COLO829 (cell line): ENCODE measurements at regions not wholly inside any gene's neighbourhood (a gene's known extent, or its start where the extent isn't known, plus 50 kb on each side); places are given as distances from the start of the nearest gene placed in this dataset.
A peak's percentile ranks its signal among the peaks of the same experiment; 100 is the strongest.
"Not testable (repeated sequence)": the region's sequence is repeated elsewhere in the genome, so short reads cannot be mapped to it uniquely, and the experiment has no call there.

Source experiments
- DNase-seq: peaks from one replicate; pipeline ENCODE4 v3.0.0; 2012; ENCODE audit warnings: low spot score

DNA sequence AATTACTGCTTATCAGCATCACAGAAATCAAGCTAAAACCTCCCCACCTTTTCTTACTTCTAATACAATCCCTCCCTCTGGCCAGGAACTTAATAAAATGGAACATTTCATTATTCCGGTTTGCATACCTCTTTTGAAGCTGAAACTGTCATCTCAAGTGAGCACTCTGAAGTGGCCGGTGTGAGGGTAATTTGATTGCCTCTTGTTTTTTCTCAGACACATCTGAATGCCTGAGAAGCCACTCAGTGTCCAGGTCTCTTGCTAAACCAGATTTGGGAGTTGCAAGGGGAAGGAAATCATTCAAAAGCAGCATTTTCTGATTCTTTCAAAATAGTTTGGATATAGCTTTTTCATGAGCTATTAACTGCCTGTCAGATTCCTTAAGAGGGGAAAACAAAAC is 190.3 kb downstream of the C1D start:
- DNase-seq = no peak

DNA sequence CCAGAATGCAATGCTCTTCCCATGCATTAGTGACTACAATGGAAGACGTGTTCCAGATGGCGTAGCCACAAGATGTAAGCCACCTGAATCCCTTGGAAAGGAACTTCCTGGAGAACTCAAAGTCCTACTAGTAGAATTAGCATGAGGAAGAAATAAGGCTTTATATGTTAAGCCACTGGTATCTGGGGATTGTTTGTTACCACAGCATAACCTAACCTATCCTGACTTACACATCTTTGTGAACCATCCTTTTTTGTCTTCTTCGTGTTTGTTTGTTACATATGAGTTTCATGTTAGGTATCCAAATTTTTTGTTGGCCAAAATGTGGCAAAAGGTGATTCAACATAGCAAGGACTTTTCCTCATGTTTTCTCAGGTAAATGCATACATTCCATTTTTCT is 188.9 kb downstream of the C1D start:
- no peak for DNase-seq

DNA sequence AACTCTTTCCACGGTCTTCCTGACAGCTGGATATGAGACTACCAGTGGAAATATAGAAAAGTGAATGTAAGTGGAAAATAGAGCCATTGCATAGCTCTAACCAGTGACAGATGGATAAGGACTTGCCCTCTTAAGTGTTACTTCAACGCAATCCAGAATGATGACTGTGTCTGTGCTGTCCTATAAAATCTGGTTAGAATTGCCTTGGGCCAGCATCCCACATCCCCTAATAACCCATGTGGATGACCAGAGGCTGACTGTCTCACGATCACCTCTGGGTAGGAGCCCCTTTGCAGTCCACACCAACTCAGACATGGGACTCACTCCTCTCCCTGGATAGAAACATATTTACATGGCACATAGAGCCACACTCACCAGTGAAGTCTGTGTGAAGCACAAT is 186.6 kb downstream of the C1D start:
- DNase-seq = no peak

GRCh38 chr2:67877301-67877700 is 185.5 kb downstream of the C1D start:
- DNase-seq = no peak

GRCh38 chr2:67878743-67879142 is 184.1 kb downstream of the C1D start:
- DNase-seq = no peak

- peak; percentile 8 for DNase-seq
Observed at GRCh38 chr2:67879586-67880290, 183.1 kb downstream of the C1D start.

DNA sequence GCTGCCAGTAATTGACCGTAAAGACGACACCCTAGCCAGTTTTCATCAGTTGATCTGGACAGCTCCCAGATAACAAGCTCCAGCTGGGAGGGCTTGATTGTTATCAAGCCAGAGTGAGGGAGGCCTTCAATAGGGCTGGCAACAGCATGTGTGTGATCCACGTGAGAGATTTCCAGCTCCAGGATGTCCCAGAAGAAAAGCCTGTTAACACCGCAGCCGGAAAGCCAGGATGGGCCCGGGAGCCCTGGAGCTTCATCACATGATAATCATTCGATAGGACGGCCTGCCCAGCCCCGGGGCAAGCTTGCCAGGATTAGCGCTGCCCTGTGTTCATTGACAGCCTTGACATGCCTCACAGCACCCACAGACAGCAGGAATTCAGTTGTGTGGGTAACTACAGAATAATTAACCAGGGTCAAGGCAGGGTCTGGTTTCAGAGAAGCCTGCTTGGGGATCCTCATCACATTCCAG is 182.5 kb downstream of the C1D start:
- DNase-seq = peak; percentile 77

DNA sequence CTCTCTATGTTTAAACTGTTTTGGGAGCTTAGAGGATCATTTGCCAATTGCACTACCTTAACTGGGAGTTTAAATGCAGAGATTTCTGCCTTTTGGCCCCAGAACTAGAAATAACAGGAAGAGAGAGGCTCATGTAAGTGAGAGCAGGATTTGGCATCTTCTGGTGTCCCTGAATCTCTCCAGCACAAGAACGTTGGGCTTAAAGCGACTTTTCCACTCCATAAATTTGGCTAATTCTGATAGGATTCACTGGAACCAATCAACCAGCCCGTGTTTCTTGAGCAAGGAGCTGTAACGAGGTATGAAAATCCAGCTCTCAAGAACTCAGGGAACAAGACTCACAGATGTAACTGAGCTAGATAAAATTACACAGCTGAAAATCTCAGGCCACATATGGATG is 181.0 kb downstream of the C1D start:
- no peak for DNase-seq

GRCh38 chr2:67883316-67884087 is 179.3 kb downstream of the C1D start:
- DNase-seq = no peak

- no peak for DNase-seq
Observed at GRCh38 chr2:67888351-67889005, 174.3 kb downstream of the C1D start.

DNA sequence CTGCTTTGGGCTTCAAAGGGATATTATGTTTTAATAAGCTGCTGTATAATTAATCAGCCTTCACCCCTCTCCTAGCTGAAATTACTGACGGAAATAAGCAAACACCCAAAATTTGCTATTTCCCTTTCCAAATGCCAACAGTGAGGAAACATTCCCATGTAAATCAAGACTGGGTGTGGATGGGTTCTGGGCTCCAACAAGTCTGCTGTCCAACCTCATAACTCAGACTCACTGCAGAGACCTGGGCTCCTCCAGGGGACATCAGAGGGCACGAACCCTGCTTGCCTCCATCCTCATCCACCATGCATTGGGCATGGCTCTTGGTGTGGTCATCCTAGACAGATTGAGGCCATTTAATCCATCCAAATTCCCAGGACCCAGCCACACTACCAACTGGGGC is 173.7 kb downstream of the C1D start:
- DNase-seq = no peak

GRCh38 chr2:67891642-67892041 is 171.2 kb downstream of the C1D start:
- DNase-seq = no peak

GRCh38 chr2:67892339-67892846 is 170.4 kb downstream of the C1D start:
- DNase-seq = no peak

- no peak for DNase-seq
Observed at GRCh38 chr2:67895227-67895941, 167.4 kb downstream of the C1D start.

- DNase-seq = no peak
Observed at GRCh38 chr2:67896076-67896475, 166.7 kb downstream of the C1D start.

GRCh38 chr2:67896476-67896875 is 166.3 kb downstream of the C1D start:
- no peak for DNase-seq

GRCh38 chr2:67898595-67898994 is 164.2 kb downstream of the C1D start:
- DNase-seq = no peak

DNA sequence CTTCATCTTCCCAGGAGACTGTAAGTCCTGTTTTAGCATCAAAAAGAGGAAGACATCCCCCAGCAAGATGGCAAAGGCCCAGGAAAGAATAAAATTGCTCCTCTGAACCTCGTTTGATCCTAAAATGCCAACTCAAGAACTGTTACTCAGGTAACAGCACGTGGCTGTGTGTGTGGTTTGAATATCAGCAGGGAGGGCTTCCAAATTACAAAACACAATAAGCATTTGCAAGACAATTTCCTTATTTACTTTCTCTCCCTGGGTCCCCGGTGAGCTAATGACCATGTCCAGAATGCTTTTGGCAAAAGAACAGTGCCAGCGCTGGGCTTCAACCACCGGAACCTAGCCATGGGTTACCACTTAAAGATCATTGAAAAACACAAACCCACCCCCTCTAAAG is 163.6 kb downstream of the C1D start:
- DNase-seq = no peak

- DNase-seq = no peak
Observed at GRCh38 chr2:67900826-67901225, 162.0 kb downstream of the C1D start.

- DNase-seq = no peak
Observed at GRCh38 chr2:67904566-67904965, 158.2 kb downstream of the C1D start.

DNA sequence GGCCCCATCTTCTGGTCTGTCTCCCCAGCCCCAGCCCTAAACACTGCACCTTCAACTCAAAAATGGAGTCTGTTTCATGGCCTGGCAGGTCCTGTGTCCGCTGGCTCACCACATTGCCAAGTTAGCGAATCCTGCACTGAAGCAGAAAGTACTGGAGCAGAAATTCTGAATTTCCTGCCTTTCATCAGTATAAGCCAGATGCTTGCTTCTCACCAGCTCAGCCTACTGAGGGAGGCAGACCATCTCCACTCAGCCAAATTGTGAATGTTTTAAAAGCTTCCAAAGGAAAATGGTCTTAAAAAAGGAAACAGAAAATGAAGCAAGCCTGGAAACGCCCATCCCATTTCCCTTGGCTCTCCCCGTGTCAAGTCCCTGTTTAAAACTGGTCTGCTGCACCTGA is 157.8 kb downstream of the C1D start:
- no peak for DNase-seq

- DNase-seq = not testable (repeated sequence)
Observed at GRCh38 chr2:67906547-67906946, 156.3 kb downstream of the C1D start.
